Adrenal gland (tissue), 5 donors: ENCODE measurements at regions not wholly inside any gene's neighbourhood (a gene's known extent, or its start where the extent isn't known, plus 50 kb on each side); places are given as distances from the start of the nearest gene placed in this dataset.

Experiments used
- CTCF ChIP-seq, 6 experiments: fragments of 450-650 bp in 4 of 6; fragments of 200-600 bp in 2 of 6; sonication (generic) in 1 of 6; IDR thresholded peaks; 1 replicate in 5 of 6; 2 replicates in 1 of 6; pipeline versions ENCODE4 v1.5.1 to v1.8.0; 2016 to 2021; ENCODE audit warnings: antibody characterized with exemption in 6 of 6, mild to moderate bottlenecking in 2 of 6, moderate library complexity in 1 of 6
- POLR2A ChIP-seq, 2 donors: fragments of 450-650 bp; IDR thresholded peaks; one replicate each; pipeline ENCODE4 v1.6.1; 2017; ENCODE audit warnings: antibody characterized with exemption in 2 of 2, mild to moderate bottlenecking in 2 of 2, moderate library complexity in 1 of 2
- donor health status: DM: no; HTN: no; CAD: no.

GRCh38 chr10:120396228-120396627 is 60.8 kb upstream of the PLPP4 start:
- TF ChIP-seq POLR2A (IDR thresholded peaks at IDR 0.05) (no peak), CTCF (IDR thresholded peaks at IDR 0.05) (no peak)
